ENCODE measurements at regions not wholly inside any gene's neighbourhood (a gene's known extent, or its start where the extent isn't known, plus 50 kb on each side); places are given as distances from the start of the nearest gene placed in this dataset.

- Histone ChIP-seq H3K79me2 (ENCODE audit: control insufficient read depth, insufficient read depth, low read length) (no peaks in the 10 kb centered on the region), H3K27ac (ENCODE audit: insufficient read depth, low read length) (no peak overlapping the region), H3K9me3 (ENCODE audit: control insufficient read depth, insufficient read depth, low read depth, low read length) (no peaks in the 10 kb centered on the region), H3K27me3 (ENCODE audit: control insufficient read depth, insufficient read depth, low read length) (no peaks in the 10 kb centered on the region), H3K36me3 (ENCODE audit: control insufficient read depth, insufficient read depth, low read length) (no peaks in the 10 kb centered on the region), H4K20me1 (ENCODE audit: control insufficient read depth, extremely low read depth, insufficient read depth, low read length) (no peaks in the 10 kb centered on the region), H3K4me1 (ENCODE audit: control insufficient read depth, extremely low read depth, insufficient read depth, low read length) (no peaks in the 10 kb centered on the region), H3K9ac (ENCODE audit: insufficient read depth, low read length) (no peak overlapping the region), H3K4me2 (ENCODE audit: extremely low read depth, insufficient read depth, low read length) (no peak overlapping the region), H2AFZ (ENCODE audit: low read length) (no peak overlapping the region), H3K4me3 (replicated peaks in 1 of 4; ENCODE audit: control extremely low read depth in 1 of 4, insufficient read depth in 1 of 4, low read depth in 3 of 4, low read length in 4 of 4) (no peak overlapping the region)
- TF ChIP-seq EZH2 (IDR thresholded peaks at IDR 0.05; ENCODE audit: low read length, missing control alignments): no peak
- no peak for TF ChIP-seq CTCF (conservative IDR thresholded peaks at IDR 0.05 in 1 of 2, IDR thresholded peaks at IDR 0.05 in 1 of 2; ENCODE audit: low read depth in 1 of 2, low read length in 2 of 2)
- DNase-seq (ENCODE audit: low read depth in 2 of 2): peak in 1 of 2 donors; percentile 23
Measured at GRCh38 chr18:42436222-42436765, 481.3 kb downstream of the PIK3C3 start.

DNA sequence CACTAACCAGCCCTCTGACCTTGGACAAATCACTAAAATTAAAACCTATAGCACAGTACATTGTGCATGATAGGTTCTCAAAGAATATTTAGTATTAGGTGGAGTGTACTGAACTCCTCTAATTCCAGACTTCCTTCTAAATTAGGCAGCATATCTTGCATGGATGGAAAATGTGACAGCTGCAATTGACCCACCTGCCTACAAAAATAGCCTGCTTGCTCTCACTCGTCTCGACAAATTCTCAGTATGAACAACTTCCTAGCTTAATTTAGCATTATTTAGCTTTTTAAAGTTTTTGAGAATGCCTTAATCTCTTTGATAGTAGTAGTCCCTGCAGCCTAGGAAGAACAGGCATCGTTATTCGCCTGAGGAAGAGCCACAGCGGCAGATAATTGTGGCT lies 482.0 kb downstream of the PIK3C3 start:
- Histone ChIP-seq H3K27me3 (ENCODE audit: control insufficient read depth, insufficient read depth, low read length) (no peaks in the 10 kb centered on the region), H3K4me3 (replicated peaks in 1 of 4; ENCODE audit: control extremely low read depth in 1 of 4, insufficient read depth in 1 of 4, low read depth in 3 of 4, low read length in 4 of 4) (no peak overlapping the region)
- no peak for TF ChIP-seq EZH2 (IDR thresholded peaks at IDR 0.05; ENCODE audit: low read length, missing control alignments)
- TF ChIP-seq CTCF (conservative IDR thresholded peaks at IDR 0.05 in 1 of 2, IDR thresholded peaks at IDR 0.05 in 1 of 2; ENCODE audit: low read depth in 1 of 2, low read length in 2 of 2): no peak

DNA sequence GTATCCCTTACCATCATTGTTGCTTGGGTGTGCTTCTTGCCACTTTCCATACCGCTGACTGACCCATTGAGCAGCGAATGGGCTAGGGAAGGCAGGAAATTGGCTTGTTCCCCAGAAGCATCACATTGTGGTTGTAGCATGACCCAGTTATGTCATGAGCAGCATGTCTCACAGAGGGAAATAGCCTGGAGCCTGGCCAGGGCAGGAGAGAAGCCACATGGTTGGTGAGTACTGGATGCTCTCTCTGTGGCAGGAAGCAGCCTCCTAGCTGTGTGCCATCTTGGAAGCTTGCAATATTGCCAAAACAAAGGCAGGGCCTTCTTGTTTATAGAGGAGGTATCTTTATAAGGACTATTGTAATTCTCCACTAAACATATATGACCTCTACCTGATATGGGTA lies 482.6 kb downstream of the PIK3C3 start:
- Histone ChIP-seq H3K27ac (ENCODE audit: insufficient read depth, low read length) (no peak overlapping the region), H4K20me1 (ENCODE audit: control insufficient read depth, extremely low read depth, insufficient read depth, low read length) (no peaks in the 10 kb centered on the region), H3K36me3 (ENCODE audit: control insufficient read depth, insufficient read depth, low read length) (no peaks in the 10 kb centered on the region), H3K4me3 (replicated peaks in 1 of 4; ENCODE audit: control extremely low read depth in 1 of 4, insufficient read depth in 1 of 4, low read depth in 3 of 4, low read length in 4 of 4) (no peak overlapping the region), H3K4me2 (ENCODE audit: extremely low read depth, insufficient read depth, low read length) (no peak overlapping the region), H3K79me2 (ENCODE audit: control insufficient read depth, insufficient read depth, low read length) (no peaks in the 10 kb centered on the region), H3K4me1 (ENCODE audit: control insufficient read depth, extremely low read depth, insufficient read depth, low read length) (no peaks in the 10 kb centered on the region), H2AFZ (ENCODE audit: low read length) (no peak overlapping the region), H3K9ac (ENCODE audit: insufficient read depth, low read length) (no peak overlapping the region), H3K27me3 (ENCODE audit: control insufficient read depth, insufficient read depth, low read length) (no peaks in the 10 kb centered on the region), H3K9me3 (ENCODE audit: control insufficient read depth, insufficient read depth, low read depth, low read length) (no peaks in the 10 kb centered on the region)
- TF ChIP-seq CTCF (conservative IDR thresholded peaks at IDR 0.05 in 1 of 2, IDR thresholded peaks at IDR 0.05 in 1 of 2; ENCODE audit: low read depth in 1 of 2, low read length in 2 of 2) (no peak), EZH2 (IDR thresholded peaks at IDR 0.05; ENCODE audit: low read length, missing control alignments) (no peak)
- peak; percentile 1 to 80 for DNase-seq (ENCODE audit: low read depth in 2 of 2)

More for the DNA sequence above, 482.0 kb downstream of the PIK3C3 start:
- no peak for DNase-seq (ENCODE audit: low read depth in 2 of 2)
- H3K4me2 ChIP-seq (ENCODE audit: extremely low read depth, insufficient read depth, low read length): no peak overlapping the region
- no peaks in the 10 kb centered on the region for H3K36me3 ChIP-seq (ENCODE audit: control insufficient read depth, insufficient read depth, low read length)
- H3K4me1 ChIP-seq (ENCODE audit: control insufficient read depth, extremely low read depth, insufficient read depth, low read length): no peaks in the 10 kb centered on the region
- H4K20me1 ChIP-seq (ENCODE audit: control insufficient read depth, extremely low read depth, insufficient read depth, low read length): no peaks in the 10 kb centered on the region
- no peak overlapping the region for H3K27ac ChIP-seq (ENCODE audit: insufficient read depth, low read length)
- H2AFZ ChIP-seq (ENCODE audit: low read length): no peak overlapping the region
- H3K9me3 ChIP-seq (ENCODE audit: control insufficient read depth, insufficient read depth, low read depth, low read length): no peaks in the 10 kb centered on the region
- no peaks in the 10 kb centered on the region for H3K79me2 ChIP-seq (ENCODE audit: control insufficient read depth, insufficient read depth, low read length)
- H3K9ac ChIP-seq (ENCODE audit: insufficient read depth, low read length): no peak overlapping the region

Measured in fibroblast of lung (primary cell).